Panc1 (cell line): ENCODE measurements at regions not wholly inside any gene's neighbourhood (a gene's known extent, or its start where the extent isn't known, plus 50 kb on each side); places are given as distances from the start of the nearest gene placed in this dataset.

Experiments
- ATAC-seq: fragments of 200-7000 bp; cut with Tn5 transposase; 2 replicates; pipeline ENCODE4 v1.9.1; 2020; ENCODE audit warnings: mild to moderate bottlenecking, moderate library complexity
- BruUV-seq: library from RNA; stranded (reverse); fragments of 400-500 nt; replicated peaks from 2 replicates; lab custom pipeline; 2021; lab: Mats Ljungman, UMichigan
- CTCF ChIA-PET: fragments of 300-600 bp; sonication (Branson Sonifier 250); formaldehyde crosslinking; loops from one replicate; lab custom pipeline; 2022; ENCODE audit warnings: antibody characterized with exemption; lab: Charles Lee
- POLR2A ChIA-PET: fragments of 300-600 bp; sonication (Branson Sonifier 250); formaldehyde crosslinking; loops from one replicate; lab custom pipeline; 2022; ENCODE audit warnings: antibody characterized with exemption; lab: Charles Lee
- DNase-seq: peaks from one replicate; pipeline ENCODE4 v3.0.0-alpha.2; 2010; ENCODE audit warnings: low read depth, low spot score
- H3K27ac ChIP-seq: 2 replicates; pipeline ENCODE4 v1.5.1; 2011; ENCODE audit warnings: mild to moderate bottlenecking, low read length, inconsistent platforms
- H3K27me3 ChIP-seq: fragments of 200-500 bp; sonication (Bioruptor generic); 2 replicates; pipeline ENCODE4 v1.6.0; 2014; ENCODE audit warnings: low read length, inconsistent platforms; ENCODE audit not compliant: control insufficient read depth, insufficient read depth
- H3K36me3 ChIP-seq: fragments of 200-500 bp; sonication (Bioruptor generic); 2 replicates; pipeline ENCODE4 v1.5.1; 2014; ENCODE audit warnings: inconsistent platforms, mild to moderate bottlenecking, low read length, moderate library complexity; ENCODE audit not compliant: control insufficient read depth, insufficient read depth
- H3K4me1 ChIP-seq: 2 replicates; pipeline ENCODE4 v1.5.1; 2011; ENCODE audit warnings: inconsistent platforms, mild to moderate bottlenecking, low read length, moderate library complexity; ENCODE audit not compliant: control insufficient read depth, insufficient read depth
- H3K4me3 ChIP-seq, 2 experiments: 2 replicates each; pipeline ENCODE4 v1.5.1; 2011 to 2012; ENCODE audit warnings: low read depth in 2 of 2, low read length in 2 of 2, mild to moderate bottlenecking in 2 of 2, inconsistent platforms in 1 of 2, moderate library complexity in 1 of 2
- H3K9me3 ChIP-seq: fragments of 200-500 bp; sonication (Bioruptor generic); 2 replicates; pipeline ENCODE4 v1.5.1; 2014; ENCODE audit warnings: low read depth, mild to moderate bottlenecking, inconsistent platforms, low read length, moderate library complexity; ENCODE audit not compliant: control insufficient read depth, insufficient read depth
- CTCF ChIP-seq: fragments of 450-650 bp; IDR thresholded peaks from 2 replicates; pipeline ENCODE4 v1.5.1; 2017; ENCODE audit warnings: mild to moderate bottlenecking
- POLR2AphosphoS5 ChIP-seq: IDR thresholded peaks from 2 replicates; pipeline ENCODE4 v1.6.1; 2012; ENCODE audit warnings: mild to moderate bottlenecking, low read depth, low read length, moderate library complexity
- REST ChIP-seq, 2 experiments: IDR thresholded peaks; 2 replicates each; pipeline ENCODE4 v1.6.1; 2011 to 2012; ENCODE audit warnings: low read depth in 2 of 2, control low read depth in 1 of 2, low read length in 1 of 2, mild to moderate bottlenecking in 1 of 2, moderate library complexity in 1 of 2; ENCODE audit not compliant: insufficient read depth in 1 of 2
- SIN3A ChIP-seq: IDR thresholded peaks from 2 replicates; pipeline ENCODE4 v1.6.1; 2012; ENCODE audit warnings: low read depth, mild to moderate bottlenecking, low read length, moderate library complexity, borderline replicate concordance; ENCODE audit not compliant: insufficient read depth
- TCF7L2 ChIP-seq: IDR thresholded peaks from 2 replicates; pipeline ENCODE4 v1.6.1; 2011; ENCODE audit warnings: mild to moderate bottlenecking, low read depth, low read length, inconsistent platforms
- in situ Hi-C: cut with HindIII; loops from 2 replicates; pipeline ENCODE4 v1.10.0; 2016; ENCODE audit warnings: low sequenced_read_pairs, low pct_unique_long_range_greater_than_20kb
- intact Hi-C: fragments of 100-400 bp; cut with micrococcal nuclease; formaldehyde crosslinking; loops from one replicate; pipeline ENCODE4 v1.10.0; 2022; ENCODE audit not compliant: unreplicated experiment

GRCh38 chr3:110598847-110599490 is 472.6 kb upstream of the NECTIN3 start:
- H3K9me3 ChIP-seq: no peaks in the 10 kb centered on the region
- no peak overlapping the region for H3K27ac ChIP-seq
- H3K36me3 ChIP-seq: no peaks in the 10 kb centered on the region
- H3K4me1 ChIP-seq: no peaks in the 10 kb centered on the region
- BruUV-seq: no TSS peak
- no peak overlapping the region for H3K4me3 ChIP-seq
- no peak for ATAC-seq
- in situ Hi-C loops: no loop called here
- ChIA-PET CTCF (no interaction called here), POLR2A (no interaction called here)
- H3K27me3 ChIP-seq: no peaks in the 10 kb centered on the region
- TF ChIP-seq POLR2AphosphoS5 (no peak), REST (IDR thresholded peaks at IDR 0.05; ENCODE audit: insufficient read depth in 1 of 2, low read depth in 2 of 2, low read length in 1 of 2) (no peak), TCF7L2 (no peak), CTCF (no peak), SIN3A (no peak)
- intact Hi-C loops: no loop called here
- no peak for DNase-seq

- CTCF ChIA-PET: no interaction called here
- Histone ChIP-seq H3K4me3 (no peak overlapping the region), H3K27me3 (no peaks in the 10 kb centered on the region), H3K36me3 (no peaks in the 10 kb centered on the region), H3K27ac (no peak overlapping the region), H3K9me3 (no peaks in the 10 kb centered on the region), H3K4me1 (no peaks in the 10 kb centered on the region)
- BruUV-seq: no TSS peak
- intact Hi-C loops: no loop called here
- no peak for DNase-seq
- no peak for ATAC-seq
- in situ Hi-C loops: no loop called here
- POLR2A ChIA-PET: no interaction called here
- no peak for TF ChIP-seq POLR2AphosphoS5
- no peak for TF ChIP-seq TCF7L2
- no peak for TF ChIP-seq REST (IDR thresholded peaks at IDR 0.05; ENCODE audit: insufficient read depth in 1 of 2, low read depth in 2 of 2, low read length in 1 of 2)
- no peak for TF ChIP-seq SIN3A
- TF ChIP-seq CTCF: no peak
These were observed 463.1 kb upstream of the NECTIN3 start for GRCh38 chr3:110608566-110608965.
